IPS-20b (cell line): ENCODE measurements at regions not wholly inside any gene's neighbourhood (a gene's known extent, or its start where the extent isn't known, plus 50 kb on each side); places are given as distances from the start of the nearest gene placed in this dataset.
"Not testable (repeated sequence)": the region's sequence is repeated elsewhere in the genome, so short reads cannot be mapped to it uniquely, and the experiment has no call there.

ENCODE experiments used
- H3K27ac ChIP-seq: one replicate; pipeline ENCODE4 v1.5.1; 2013; ENCODE audit warnings: low read length
- H3K27me3 ChIP-seq: 2 replicates; pipeline ENCODE4 v1.6.1; 2013; ENCODE audit warnings: mild to moderate bottlenecking, low read length, inconsistent platforms; ENCODE audit not compliant: insufficient read depth
- H3K36me3 ChIP-seq: 2 replicates; pipeline ENCODE4 v1.6.1; 2013; ENCODE audit warnings: low read depth, mild to moderate bottlenecking, inconsistent platforms, low read length, moderate library complexity; ENCODE audit not compliant: insufficient read depth
- H3K4me1 ChIP-seq: 2 replicates; pipeline ENCODE4 v1.6.1; 2013; ENCODE audit warnings: mild to moderate bottlenecking, control low read depth, inconsistent platforms, low read length, moderate library complexity; ENCODE audit not compliant: insufficient read depth
- H3K4me3 ChIP-seq: 2 replicates; pipeline ENCODE4 v1.5.1; 2013; ENCODE audit warnings: mild to moderate bottlenecking, low read length, inconsistent platforms
- H3K9ac ChIP-seq: 2 replicates; pipeline ENCODE4 v1.6.1; 2013; ENCODE audit warnings: low read depth, mild to moderate bottlenecking, inconsistent platforms, low read length, moderate library complexity
- H3K9me3 ChIP-seq: 2 replicates; pipeline ENCODE4 v1.6.1; 2013; ENCODE audit warnings: mild to moderate bottlenecking, low read depth, low read length, inconsistent platforms; ENCODE audit not compliant: insufficient read depth

DNA sequence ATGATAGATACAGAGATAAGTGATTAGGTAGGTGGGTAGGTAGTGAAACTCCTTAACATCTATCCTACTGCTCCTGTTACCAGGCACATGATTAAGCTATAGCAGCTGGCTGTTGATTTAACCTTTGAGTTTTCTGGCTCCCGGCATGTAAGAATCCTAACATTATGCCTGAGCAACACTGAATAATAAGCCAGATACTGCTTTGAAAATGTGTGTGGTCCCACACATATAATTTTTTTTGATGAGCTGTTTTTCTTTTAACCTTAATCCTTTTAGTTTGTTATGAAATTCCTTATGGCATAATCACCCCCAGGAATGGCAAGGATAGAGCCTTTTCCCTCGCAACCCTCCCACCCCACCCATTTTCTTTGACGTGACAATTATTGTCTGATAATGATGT, 104.2 kb upstream of the NEUROD1 start:
- H3K4me1 ChIP-seq: peaks cover 7% of the 10 kb centered on the region; the same call in 1 of the 2 replicates
- H3K9me3 ChIP-seq: no peaks in the 10 kb centered on the region
- H3K27ac ChIP-seq: no peak overlapping the region
- H3K36me3 ChIP-seq: no peaks in the 10 kb centered on the region
- no peaks in the 10 kb centered on the region for H3K27me3 ChIP-seq
- H3K4me3 ChIP-seq: no peak overlapping the region
- no peak overlapping the region for H3K9ac ChIP-seq

GRCh38 chr2:181785691-181786344, 105.5 kb upstream of the NEUROD1 start:
- Histone ChIP-seq H3K9me3 (no peaks in the 10 kb centered on the region), H3K9ac (no peak overlapping the region), H3K27ac (no peak overlapping the region), H3K4me1 (no peaks in the 10 kb centered on the region), H3K4me3 (no peak overlapping the region), H3K36me3 (no peaks in the 10 kb centered on the region), H3K27me3 (no peaks in the 10 kb centered on the region)

- no peaks in the 10 kb centered on the region for H3K27me3 ChIP-seq
- no peak overlapping the region for H3K4me3 ChIP-seq
- no peak overlapping the region for H3K9ac ChIP-seq
- H3K27ac ChIP-seq: no peak overlapping the region
- no peaks in the 10 kb centered on the region for H3K36me3 ChIP-seq
- no peaks in the 10 kb centered on the region for H3K9me3 ChIP-seq
- H3K4me1 ChIP-seq: no peaks in the 10 kb centered on the region
Measured at GRCh38 chr2:181786371-181787228, 104.9 kb upstream of the ITPRID2 start.

DNA sequence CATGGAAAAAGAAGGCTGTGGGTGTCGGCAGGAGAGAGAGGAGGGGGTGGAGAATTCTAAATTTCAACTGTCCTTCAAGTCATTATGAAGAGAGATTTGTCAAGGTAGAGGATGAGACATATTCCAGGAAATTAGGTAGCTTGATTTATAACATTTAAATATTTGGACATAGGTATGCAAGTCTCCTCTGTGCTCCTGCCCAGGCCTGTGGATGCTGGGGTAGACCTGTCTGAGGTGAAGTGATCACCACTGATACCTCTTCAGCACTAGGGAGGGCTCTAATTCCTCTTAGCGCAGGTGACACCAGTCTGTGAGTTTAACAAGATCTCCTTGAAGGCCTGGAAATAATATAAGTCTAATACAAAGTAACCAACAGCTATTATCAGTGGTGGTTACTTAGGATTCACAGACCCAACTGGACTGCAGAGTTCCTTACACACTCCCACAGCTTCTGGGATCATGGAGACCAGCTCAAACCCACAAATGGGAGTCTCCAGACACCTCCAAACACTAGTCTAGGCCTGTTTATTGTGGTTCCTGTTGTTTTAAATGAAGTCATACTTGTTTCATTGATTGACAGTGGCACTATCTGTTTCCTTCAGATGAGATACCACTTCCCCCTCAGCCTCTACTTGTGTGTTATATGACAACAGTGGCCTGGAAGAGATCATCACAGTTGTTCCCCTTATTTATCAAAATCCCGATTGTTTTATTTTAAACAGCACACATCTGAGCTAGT, 104.1 kb upstream of the ITPRID2 start:
- Histone ChIP-seq H3K4me3 (no peak overlapping the region), H3K27ac (no peak overlapping the region), H3K27me3 (no peaks in the 10 kb centered on the region), H3K9ac (no peak overlapping the region), H3K4me1 (no peaks in the 10 kb centered on the region), H3K9me3 (no peaks in the 10 kb centered on the region), H3K36me3 (no peaks in the 10 kb centered on the region)

DNA sequence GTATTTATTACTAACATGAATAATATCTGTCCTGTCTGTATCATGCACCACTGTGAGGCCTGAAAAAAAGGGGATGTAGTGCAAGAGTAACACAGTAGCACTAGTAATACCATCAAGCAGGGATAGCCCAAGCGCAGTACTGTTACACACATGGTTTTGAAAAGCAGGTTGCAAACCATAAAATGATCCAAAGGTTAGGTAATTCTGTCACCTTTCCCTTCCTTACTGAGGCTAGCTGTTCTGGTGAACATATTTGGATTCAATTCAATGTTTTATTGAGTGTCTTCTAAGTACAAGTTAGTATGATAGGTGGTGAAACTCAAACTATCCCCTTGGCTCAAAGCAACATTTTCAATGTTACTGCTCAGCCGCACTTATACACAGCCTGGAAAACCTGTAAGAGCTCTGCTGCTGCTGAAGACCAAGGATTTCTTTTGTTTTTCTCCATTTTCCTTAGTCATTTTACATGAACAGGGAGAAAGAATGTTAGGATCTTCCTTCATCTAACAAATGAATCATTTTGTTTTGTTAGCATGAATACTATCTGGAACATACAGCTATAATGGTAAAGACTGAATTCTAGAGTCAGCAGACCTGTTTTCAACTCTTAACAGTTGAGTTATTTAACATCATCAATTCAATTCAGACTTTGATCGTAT, 102.5 kb upstream of the ITPRID2 start:
- no peaks in the 10 kb centered on the region for H3K27me3 ChIP-seq
- no peaks in the 10 kb centered on the region for H3K4me1 ChIP-seq
- H3K9me3 ChIP-seq: no peaks in the 10 kb centered on the region
- no peak overlapping the region for H3K9ac ChIP-seq
- no peaks in the 10 kb centered on the region for H3K36me3 ChIP-seq
- H3K27ac ChIP-seq: no peak overlapping the region
- no peak overlapping the region for H3K4me3 ChIP-seq

DNA sequence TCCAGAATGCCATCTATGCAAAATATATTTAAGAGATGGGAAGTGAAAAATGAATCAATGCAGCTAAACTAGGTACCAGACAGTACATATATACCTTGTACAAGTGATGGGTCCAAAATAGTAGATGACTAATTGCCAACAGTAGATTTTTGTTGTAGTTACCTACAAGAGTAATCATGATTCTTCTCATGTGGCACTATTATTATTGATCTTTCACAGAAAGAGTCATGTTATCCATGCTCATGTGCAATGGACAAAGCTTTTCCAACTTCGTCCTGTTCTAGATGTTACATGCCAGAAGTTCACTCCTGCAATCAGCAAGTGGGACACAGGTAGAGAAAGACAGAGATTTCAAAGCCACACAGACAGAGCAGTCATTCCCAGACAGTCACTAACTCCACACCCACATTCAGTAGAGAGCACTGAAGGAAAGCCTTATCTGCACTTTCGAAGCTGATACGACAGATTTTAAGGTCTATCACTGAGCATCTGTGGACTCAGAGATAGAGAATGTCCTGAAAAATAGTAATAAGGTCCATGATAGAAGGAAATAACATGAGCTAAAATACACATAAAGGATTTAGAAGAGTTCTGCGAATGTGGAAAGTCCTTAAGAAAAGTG, 101.6 kb upstream of the ITPRID2 start:
- no peaks in the 10 kb centered on the region for H3K4me1 ChIP-seq
- no peak overlapping the region for H3K27ac ChIP-seq
- no peak overlapping the region for H3K9ac ChIP-seq

GRCh38 chr2:181790716-181791649, 100.5 kb upstream of the ITPRID2 start:
- H3K4me3 ChIP-seq: no peak overlapping the region
- H3K27me3 ChIP-seq: no peaks in the 10 kb centered on the region
- H3K4me1 ChIP-seq: no peaks in the 10 kb centered on the region
- no peak overlapping the region for H3K27ac ChIP-seq
- no peaks in the 10 kb centered on the region for H3K36me3 ChIP-seq
- no peak overlapping the region for H3K9ac ChIP-seq
- no peaks in the 10 kb centered on the region for H3K9me3 ChIP-seq

More for the DNA sequence above, 101.6 kb upstream of the ITPRID2 start:
- no peaks in the 10 kb centered on the region for H3K27me3 ChIP-seq
- H3K36me3 ChIP-seq: no peaks in the 10 kb centered on the region
- H3K9me3 ChIP-seq: no peaks in the 10 kb centered on the region
- H3K4me3 ChIP-seq: no peak overlapping the region

- Histone ChIP-seq H3K4me1 (no peaks in the 10 kb centered on the region), H3K4me3 (no peak overlapping the region), H3K9ac (no peak overlapping the region), H3K27ac (no peak overlapping the region), H3K9me3 (no peaks in the 10 kb centered on the region), H3K36me3 (no peaks in the 10 kb centered on the region), H3K27me3 (no peaks in the 10 kb centered on the region)
Measured at GRCh38 chr2:181792906-181793305, 98.6 kb upstream of the ITPRID2 start.

GRCh38 chr2:181798022-181798421, 93.5 kb upstream of the ITPRID2 start:
- H3K36me3 ChIP-seq: no peaks in the 10 kb centered on the region
- H3K9me3 ChIP-seq: no peaks in the 10 kb centered on the region
- H3K4me1 ChIP-seq: no peaks in the 10 kb centered on the region
- no peak overlapping the region for H3K4me3 ChIP-seq
- no peak overlapping the region for H3K9ac ChIP-seq
- no peak overlapping the region for H3K27ac ChIP-seq
- no peaks in the 10 kb centered on the region for H3K27me3 ChIP-seq

GRCh38 chr2:181802300-181802699, 89.2 kb upstream of the ITPRID2 start:
- not testable (repeated sequence) for H3K9me3 ChIP-seq, H3K27me3 ChIP-seq, H3K27ac ChIP-seq, H3K4me1 ChIP-seq, H3K9ac ChIP-seq, H3K4me3 ChIP-seq, H3K36me3 ChIP-seq
